NCI-H2227 (cell line): ENCODE measurements at regions not wholly inside any gene's neighbourhood (a gene's known extent, or its start where the extent isn't known, plus 50 kb on each side); places are given as distances from the start of the nearest gene placed in this dataset.

ENCODE experiments used
- DNase-seq: peaks from one replicate; lab custom pipeline; 2025; ENCODE audit not compliant: unreplicated experiment; lab: John Stamatoyannopoulos, UW

DNA sequence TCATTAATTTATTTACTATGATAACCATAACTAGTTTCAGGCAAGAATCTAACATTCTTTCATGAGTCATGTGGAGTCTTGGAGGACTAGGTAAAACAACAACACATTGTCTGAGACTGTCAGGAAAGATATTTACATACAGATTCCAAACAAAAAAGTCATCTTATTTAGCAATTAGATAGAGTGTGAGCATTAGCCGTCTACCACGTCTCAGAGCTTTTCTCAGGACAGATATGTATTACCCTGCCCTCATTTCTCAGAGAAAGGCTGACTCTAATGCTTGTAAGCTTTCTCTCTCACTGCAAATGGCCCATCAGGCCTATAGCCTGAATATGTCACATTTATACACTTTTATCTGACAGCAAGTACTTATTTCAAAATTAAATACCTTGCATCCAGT lies 312.1 kb upstream of the PCDH20 start:
- DNase-seq, result no peak

DNA sequence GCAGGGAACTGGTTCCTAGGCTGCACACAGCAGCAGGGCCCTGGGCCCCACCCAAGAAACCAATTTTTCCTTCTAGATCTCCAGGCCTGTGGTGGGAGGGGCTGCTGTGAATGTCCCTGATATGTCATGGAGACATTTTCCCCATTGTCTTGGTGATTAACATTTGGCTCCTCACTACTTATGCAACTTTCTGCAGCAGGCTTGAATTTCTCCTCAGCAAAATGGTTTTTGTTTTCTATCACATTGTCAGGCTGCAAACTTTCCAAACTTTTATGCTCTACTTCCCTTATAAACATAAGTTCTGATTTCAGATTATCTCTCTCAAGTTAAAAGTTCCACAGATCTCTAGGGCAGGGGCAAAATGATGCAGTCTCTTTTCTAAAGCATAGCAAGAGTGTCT lies 310.2 kb upstream of the PCDH20 start:
- no peak for DNase-seq

DNA sequence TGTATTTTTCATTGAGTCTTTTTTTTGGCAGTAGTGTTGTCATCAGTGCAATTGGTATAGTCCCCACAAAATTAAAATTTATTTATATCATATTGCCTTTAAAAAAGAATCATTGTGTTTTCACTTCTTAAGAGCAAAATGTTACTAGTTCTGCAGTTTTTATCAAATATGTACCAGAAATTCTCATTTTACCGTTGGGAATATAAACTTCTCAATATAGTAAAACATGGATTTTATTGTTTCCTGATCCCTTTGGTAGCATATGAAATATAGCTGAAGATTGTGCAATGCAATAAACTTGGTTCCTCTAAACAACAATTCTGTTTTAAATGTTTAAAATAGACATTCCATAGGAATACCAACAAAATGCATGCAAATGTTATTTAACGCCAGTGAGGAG lies 306.5 kb upstream of the PCDH20 start:
- DNase-seq, result no peak

DNA sequence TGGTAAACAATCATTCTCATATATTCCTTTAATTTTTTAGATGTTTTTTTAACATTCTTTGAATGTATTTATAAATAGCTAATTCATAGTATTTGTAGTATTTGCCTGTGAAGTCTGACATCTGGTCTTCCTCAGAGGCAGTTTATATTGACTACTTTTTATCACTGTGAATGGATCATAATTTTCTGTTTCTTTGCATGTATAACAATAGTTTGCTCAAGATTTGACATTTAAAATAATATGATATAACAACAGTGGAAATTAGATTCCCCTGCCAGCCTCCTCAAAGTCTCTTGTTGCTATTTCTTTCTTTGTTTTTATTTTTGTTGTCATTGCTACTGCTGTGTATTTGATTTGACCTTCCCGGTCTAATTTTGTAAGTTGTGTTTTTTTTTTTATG lies 297.0 kb upstream of the PCDH20 start:
- DNase-seq, result no peak

DNA sequence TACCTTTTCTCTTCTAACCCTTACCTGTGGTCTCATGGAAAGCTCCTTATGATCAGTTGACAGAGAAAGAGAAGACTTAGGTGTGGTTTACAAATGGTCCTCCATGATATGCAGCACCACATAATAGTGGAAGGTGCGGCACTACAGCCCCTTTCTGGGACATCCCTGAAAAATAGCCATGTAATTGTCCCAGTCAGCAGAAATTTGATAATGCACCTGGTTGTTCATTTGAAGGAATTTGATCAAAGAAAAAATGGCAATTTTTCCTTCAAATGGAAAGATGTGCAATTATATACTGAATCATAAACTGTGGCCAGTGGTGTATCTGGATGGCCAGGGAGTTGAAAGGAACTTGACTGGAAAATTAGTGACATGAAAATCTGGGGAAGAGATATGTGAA lies 293.6 kb upstream of the PCDH20 start:
- no peak for DNase-seq

DNA sequence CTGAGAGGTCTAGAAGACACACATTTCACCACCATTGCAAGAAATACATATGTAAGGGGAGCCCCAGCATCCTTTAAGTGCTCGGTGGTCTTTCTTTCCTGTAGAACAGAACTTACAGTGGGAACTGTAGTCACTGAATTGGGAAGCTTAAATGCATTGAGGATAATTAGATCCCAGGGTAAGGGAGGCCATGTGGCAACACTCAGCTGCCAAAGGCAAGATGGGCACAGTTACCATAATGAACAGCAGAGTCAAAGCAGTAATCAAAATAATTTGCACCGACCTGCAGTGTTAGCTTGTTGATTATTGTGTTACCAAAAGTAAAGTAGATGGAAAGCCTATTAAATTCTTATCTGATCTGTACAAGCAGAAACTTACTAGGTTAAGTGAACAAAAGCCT lies 291.2 kb upstream of the PCDH20 start:
- DNase-seq, result no peak

DNA sequence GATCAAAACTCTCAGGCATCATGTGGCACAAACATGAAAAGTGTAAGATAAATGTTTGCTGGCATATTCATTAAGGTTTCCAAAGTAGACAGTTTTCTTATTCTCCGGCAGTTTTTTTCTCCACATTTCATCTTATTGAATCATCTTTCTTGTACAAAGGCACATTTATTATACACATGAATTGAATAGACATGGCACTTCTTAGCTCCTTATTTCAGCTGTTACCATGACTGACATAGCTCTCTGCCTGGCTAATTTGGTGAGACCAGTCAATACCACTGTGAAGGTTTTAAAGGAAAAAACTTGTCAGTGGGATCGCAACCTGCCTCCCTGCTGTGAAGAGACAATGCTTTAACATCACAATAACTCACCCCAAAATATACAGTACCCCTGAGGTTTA lies 285.0 kb upstream of the PCDH20 start:
- DNase-seq, result no peak

DNA sequence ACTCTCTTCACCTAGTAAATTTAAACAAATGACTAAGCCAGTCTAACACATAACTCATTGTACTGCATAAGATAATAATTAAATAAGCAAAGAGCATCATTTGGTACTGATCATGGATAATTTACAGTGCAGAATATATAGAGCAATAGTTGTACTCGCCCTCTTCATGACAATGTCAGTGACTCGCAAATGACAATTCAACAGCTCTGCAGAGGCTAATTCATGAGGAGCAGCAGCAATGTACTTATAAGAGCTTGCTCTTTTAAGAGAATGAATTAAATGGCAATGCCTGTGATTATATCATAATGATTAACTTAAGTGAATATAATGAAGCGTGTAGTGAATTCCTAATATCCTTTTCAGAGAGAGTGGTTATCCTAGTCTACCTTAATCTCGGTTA lies 284.5 kb upstream of the PCDH20 start:
- no peak for DNase-seq

DNA sequence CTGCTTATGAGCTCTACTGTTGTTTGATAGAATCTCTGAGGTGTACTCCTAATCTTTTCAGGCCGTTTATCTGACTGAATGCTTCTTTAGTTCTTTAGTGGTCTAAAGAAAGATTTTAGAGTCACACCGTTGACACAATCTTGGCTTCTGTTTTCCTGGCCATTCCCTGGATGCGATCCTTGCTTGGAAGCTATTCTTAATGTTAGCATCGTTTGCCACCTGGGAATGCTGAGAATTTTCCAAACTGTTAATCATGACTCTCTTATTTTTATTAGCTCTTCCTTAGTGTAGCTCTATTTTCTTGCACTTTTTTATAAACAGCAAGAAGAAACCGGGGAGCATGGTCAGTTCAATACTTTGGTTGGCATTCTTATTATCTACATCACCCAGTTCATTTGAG lies 281.0 kb upstream of the PCDH20 start:
- DNase-seq, result no peak

DNA sequence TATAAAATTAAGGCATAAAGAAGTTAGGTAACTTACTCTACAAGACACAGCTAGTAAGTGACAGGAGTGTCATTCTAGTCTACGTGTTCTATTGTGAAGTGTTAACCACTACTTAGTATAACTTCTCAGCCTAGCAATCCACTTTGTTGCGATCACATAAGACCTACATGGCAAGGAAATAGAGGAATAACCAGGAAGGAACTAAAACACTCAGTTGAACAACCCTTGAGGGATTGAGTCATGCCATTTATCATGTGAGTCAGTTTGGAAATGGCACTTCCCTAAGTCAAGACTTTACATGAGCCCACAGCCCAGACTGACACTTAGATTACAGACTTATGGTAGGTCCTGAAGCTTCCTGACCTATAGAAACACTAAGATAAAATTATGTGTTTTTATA lies 279.5 kb upstream of the PCDH20 start:
- no peak for DNase-seq

DNA sequence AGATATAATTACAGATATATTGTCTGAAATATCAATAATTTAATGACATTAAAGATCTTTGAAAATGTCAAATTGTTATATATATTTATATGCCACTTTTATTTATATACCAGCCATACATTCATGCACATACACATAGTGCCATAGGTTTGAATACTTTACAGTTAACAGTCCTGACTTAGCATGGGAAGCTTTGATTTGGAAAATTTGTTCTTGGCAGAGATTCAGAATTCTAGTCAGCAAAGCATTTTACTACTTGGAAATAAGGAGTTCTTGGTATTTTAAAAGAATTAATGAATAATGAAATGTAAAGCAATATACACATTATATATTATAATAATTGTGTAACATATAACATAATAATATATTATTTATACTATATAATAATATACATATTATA lies 277.0 kb upstream of the PCDH20 start:
- DNase-seq, result no peak

DNA sequence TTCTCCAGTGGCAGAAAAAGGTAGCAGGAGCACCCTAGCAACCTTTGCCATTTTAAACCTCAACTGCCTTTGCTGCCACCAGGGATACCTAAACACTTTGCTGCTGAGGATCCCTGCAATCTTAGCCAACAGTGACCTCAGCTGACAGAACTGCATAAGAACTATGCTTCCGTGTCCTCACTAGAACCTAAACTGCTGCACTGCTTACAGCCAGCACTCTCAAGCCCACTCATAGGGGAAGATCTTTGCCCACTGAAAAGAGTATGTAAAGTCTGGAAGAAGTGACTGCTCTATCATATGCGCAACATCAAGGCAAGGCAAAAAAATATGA lies 270.0 kb upstream of the PCDH20 start:
- DNase-seq, result no peak

DNA sequence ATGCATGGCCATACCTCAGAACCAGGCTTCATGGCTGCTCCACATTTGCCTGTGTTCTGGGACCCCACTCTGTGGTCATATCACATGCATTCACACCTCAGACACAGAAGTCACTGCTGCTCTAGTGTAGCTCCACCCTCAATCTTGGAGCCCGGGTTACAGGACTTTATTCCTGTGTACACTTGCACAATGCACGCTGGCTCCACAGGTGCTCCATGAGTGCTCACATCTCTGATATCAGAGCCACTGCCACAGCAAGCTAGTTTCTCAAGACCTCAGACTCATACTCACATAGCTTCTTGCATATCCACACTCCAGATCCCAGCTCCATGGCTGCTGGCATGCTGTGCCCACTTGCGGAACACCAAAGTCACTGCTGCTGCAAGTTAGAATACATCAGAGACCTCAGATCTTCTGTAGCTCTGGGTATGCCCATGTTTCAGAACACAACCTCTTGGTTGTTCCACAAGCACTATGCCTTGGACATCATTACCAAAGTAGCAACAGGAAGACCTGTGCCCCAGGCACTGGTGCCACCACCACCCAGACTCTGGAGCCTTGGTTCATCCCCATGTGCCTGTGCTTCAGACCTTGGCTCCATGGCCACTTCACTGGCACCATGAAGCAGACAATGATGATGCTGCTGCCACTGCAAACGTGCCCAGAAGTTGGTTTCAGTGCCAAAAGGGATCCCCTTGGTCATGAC lies 269.5 kb upstream of the PCDH20 start:
- no peak for DNase-seq

DNA sequence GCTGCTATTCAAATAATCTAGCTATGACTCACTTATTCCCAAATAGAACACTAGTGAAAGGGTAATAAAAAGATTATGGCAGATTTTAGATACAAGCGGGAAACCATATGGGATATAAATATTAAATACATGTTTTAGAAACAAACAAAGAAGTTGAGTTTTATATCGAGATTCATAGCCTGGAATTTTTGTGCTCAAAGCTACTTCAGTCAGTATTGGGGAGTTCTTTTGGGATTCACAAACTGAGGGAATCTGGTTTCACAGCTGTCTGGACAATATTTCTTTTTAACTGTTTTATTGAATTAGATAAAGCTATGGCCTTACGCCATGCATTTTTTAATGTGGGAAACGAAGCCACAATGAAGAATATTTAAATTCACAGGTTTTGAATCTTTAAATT lies 257.1 kb upstream of the PCDH20 start:
- no peak for DNase-seq

DNA sequence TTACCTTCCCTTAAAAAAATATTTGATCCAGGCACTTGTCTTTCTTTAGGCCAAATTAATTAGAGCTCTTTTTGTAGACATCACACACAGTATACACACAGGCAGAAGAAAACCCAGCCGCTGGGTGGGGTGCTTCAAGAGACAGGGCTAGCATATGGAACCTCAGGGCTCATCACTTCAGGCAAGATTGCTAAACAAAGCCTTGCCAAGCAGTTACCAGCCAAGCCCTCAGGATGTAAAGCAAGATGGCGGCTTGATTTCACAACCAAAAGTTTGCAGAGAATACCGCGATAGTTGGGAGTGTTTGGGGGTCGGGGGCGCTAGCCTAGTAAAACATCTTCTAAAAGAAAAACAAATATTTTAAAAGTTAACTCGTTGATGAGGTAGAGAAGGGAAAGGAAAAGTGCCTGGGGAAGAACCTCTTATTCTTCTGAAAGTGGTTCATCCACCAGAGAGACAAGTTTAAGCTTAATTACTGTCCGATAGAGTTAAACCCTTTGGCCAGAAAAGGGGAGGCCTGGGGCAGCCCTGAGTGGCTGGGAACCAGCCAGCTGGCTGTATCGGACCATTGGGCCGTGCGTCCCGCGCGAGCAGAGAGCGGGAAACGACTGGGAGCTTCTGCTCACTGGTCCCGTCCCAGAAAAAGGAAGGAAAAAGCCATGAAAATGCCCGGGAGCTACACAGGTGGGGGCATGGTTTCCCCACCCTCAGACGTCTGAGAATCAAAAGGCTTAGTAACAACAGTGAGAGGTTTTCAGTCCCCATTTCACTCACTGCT lies 254.9 kb upstream of the PCDH20 start:
- peak; percentile 22 for DNase-seq

DNA sequence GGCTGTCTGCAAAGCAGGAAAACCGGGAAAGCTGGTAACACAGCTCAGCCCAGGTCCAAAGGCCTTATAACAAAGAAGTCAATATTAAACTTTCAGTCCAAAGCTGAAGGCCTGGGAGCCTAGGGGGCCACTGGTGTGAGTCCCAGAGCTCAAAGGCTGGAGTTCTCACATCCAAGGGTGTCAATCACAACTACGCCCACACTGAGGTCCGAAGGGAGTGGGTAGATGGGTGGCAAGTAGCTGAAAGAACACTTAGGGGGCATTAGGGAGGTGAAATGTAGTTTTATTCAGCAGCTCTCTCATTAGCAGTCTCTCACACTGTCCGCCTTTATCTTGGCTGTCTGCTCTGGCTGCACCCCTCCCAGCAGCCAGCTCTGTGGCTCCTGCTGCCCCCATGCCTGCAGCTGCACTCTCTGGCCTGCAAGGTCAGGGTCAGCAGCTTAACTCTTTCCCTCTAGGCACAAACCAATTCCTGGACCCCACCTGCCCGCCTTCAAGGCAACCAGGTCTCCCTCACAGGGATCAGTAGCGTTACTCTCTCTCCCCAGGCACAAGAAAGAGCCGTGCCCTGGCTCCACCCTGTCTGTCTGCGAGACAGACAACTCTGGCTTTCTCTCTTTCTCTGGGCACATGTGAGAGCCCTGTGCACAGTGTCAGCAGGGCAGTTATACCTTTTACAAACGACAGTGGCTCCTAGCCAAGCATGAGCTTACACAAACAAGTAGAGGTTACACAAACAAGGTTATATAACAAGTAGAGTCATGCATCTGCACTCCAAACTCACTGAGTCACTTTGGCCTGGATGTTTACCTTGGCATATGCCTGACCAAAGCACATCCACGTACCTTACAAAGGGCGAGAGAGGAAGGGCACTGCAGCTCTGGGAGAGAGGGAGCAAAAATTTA lies 249.4 kb upstream of the PCDH20 start:
- no peak for DNase-seq

DNA sequence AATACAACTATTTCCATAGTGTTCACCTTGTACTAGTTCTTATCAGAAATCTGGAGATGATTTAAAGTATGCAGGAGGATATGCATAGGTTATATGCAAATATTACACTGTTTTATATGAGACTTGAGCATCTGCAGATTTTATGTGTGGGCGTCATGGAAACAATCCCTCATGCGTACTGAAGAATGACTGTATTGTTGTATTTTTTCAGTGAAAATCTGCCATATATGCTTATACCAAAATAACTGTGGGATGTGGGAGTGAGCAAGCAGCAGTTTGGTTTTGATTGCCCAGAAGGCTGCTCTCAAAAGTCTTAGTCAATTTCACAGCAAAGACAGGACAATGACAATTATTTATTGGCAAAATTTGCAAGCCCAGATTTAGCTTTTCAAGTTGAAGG lies 238.8 kb upstream of the PCDH20 start:
- DNase-seq, result no peak

DNA sequence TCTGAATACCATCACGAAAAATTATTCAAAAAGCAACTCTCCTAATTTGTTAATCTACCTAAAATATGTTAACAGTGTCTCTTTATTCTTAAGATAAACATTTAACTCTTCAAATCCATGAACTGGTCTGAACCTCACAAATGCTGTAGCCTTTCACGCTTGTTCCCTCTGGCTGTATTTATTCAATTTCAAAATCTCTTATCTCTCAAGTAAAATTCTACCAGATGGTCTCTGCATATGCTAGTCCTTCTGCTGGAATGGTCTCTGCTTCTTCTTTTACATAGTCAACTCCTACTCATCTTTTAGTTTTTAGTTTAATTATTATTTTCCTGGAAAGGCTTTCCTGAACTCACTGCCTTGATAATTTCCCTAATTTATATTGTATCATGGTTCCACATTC lies 232.9 kb upstream of the PCDH20 start:
- DNase-seq, result no peak

DNA sequence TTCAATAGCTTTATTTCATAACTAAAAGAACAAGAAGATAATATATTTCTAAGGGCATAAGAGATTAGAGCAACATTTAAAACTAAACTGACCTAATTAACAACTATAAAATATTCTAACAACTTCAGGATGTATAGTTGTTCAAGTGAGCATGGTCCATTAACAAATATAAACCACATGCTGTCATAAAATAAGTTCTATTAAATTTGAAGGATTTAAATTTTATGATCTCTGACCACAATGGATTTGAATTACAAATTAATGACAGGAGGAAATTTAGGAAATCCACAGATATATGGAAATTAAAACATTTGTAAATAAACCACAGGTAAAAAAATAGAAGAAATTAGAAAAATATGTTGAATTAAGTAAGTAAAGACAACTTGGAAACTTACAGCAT lies 196.5 kb upstream of the PCDH20 start:
- no peak for DNase-seq

DNA sequence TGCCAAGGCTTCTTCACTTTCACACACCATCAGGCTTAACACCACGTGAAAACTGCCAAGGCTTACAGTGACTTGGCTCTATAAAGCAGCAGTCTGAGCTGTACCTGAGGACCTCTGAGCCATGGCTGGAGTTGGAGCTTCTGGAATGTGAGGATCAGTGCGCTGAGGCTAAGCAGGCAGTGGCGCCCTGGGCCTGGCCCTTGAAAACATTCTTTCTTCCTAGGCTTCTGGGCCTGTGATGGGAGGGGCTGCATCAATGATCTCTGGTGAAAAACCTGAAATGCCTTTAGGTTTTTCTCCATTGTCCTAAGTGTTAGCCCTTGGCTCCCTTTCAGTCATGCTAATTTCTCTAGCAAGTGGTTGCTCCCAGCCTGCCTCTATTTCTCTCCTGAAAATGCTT lies 192.5 kb upstream of the PCDH20 start:
- DNase-seq, result no peak

DNA sequence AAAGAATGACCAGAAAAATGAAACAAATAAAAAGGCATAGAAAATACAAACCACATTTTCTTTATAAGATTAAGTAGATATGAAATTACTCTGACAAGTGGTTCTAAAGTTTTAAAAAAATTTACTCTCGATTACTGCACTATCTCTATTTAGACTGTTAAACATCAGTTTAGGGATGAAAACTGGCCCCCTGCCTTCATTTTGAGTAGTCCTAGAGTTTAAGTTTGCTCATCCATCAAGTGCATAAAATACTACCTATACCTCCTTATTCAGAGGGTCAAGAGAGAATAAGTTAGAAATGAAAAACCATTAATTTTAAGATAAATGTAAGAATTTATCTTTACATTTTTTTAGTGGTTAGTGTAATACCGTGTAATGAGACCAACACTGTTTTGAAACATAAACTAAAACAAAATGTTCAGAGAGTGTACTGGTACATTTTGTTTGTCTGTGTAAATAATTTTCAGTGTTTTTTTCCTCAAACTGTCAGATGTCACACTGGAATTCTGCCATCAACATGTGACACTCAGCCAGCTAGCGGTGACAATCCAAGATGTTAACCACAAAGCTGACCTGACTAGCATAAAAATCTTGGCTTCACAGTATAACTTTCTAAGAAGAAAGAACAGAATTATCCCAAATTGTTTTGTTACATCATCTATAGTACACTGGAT lies 184.8 kb upstream of the PCDH20 start:
- no peak for DNase-seq
